HepG2 (cell line): ENCODE measurements at regions not wholly inside any gene's neighbourhood (a gene's known extent, or its start where the extent isn't known, plus 50 kb on each side); places are given as distances from the start of the nearest gene placed in this dataset.
"Not testable (repeated sequence)": the region's sequence is repeated elsewhere in the genome, so short reads cannot be mapped to it uniquely, and the experiment has no call there.

Source experiments
- ATAC-seq: fragments of 200-7000 bp; cut with Tn5 transposase; 3 replicates; pipeline ENCODE4 v1.9.1; 2020; ENCODE audit warnings: mild to moderate bottlenecking, moderate library complexity
- BruUV-seq: library from RNA; stranded (reverse); fragments of 400-500 nt; replicated peaks from 2 replicates; lab custom pipeline; 2021; lab: Mats Ljungman, UMichigan
- CTCF ChIA-PET: fragments of 300-600 bp; formaldehyde crosslinking; extraction: SDS; loops from one replicate; lab custom pipeline; 2021; ENCODE audit warnings: low total read pairs, inconsistent platforms, low intra/inter-chr PET ratio; lab: Yijun Ruan, JAX
- POLR2A ChIA-PET: fragments of 350-600 bp; sonication (Branson Sonifier 250); formaldehyde crosslinking; loops from one replicate; lab custom pipeline; 2020; ENCODE audit warnings: antibody characterized with exemption, inconsistent platforms; lab: Yijun Ruan, JAX
- DNase-seq: peaks from one replicate; pipeline ENCODE4 v3.0.0-alpha.2; 2015; ENCODE audit warnings: low spot score
- FAIRE-seq: peaks from 3 replicates; lab custom pipeline; 2011; peaks lifted over from hg19 to GRCh38; lab: Jason Lieb, UNC
- H2AFZ ChIP-seq: one replicate; pipeline ENCODE4 v1.6.1; 2011; ENCODE audit warnings: low read length, inconsistent platforms
- H3K27ac ChIP-seq: fragments of 300-600 bp; 3 replicates; pipeline ENCODE4 v1.8.0; 2011; ENCODE audit warnings: mixed run types, mild to moderate bottlenecking, mixed read lengths, low read length, inconsistent platforms; ENCODE audit not compliant: insufficient read depth; ENCODE audit errors: extremely low read length
- H3K27me3 ChIP-seq, 2 experiments: fragments of 200-600 bp in 1 of 2; 2 replicates in 1 of 2; 3 replicates in 1 of 2; pipeline versions ENCODE4 v1.6.0 to v1.8.0; 2011; ENCODE audit warnings: low read length in 2 of 2, mild to moderate bottlenecking in 2 of 2, moderate library complexity in 2 of 2, inconsistent platforms in 1 of 2; ENCODE audit not compliant: insufficient read depth in 2 of 2, control insufficient read depth in 1 of 2
- H3K36me3 ChIP-seq, 2 experiments: fragments of 200-600 bp in 1 of 2; replicated peaks in 1 of 2; 2 replicates in 1 of 2; 3 replicates in 1 of 2; pipeline versions ENCODE4 v1.5.1 to v1.8.0; 2011; ENCODE audit warnings: low read length in 2 of 2, inconsistent platforms in 1 of 2; ENCODE audit not compliant: insufficient read depth in 2 of 2, control insufficient read depth in 1 of 2
- H3K4me1 ChIP-seq: 2 replicates; pipeline ENCODE4 v1.5.1; 2012; ENCODE audit warnings: low read length, inconsistent platforms; ENCODE audit not compliant: insufficient read depth
- H3K4me2 ChIP-seq: 2 replicates; pipeline ENCODE4 v1.6.0; 2011; ENCODE audit warnings: low read depth, low read length, inconsistent platforms
- H3K4me3 ChIP-seq, 3 experiments: fragments of 200-600 bp in 1 of 3; sonication (generic), shearing (Covaris generic) in 1 of 3; replicated peaks in 1 of 3; 2 replicates each; pipeline ENCODE4 v1.5.1; 2011 to 2016; ENCODE audit warnings: low read length in 3 of 3, inconsistent platforms in 2 of 3, low read depth in 2 of 3, mild to moderate bottlenecking in 2 of 3, control low read depth in 1 of 3, mixed read lengths in 1 of 3; ENCODE audit not compliant: insufficient read depth in 1 of 3
- H3K79me2 ChIP-seq: one replicate; pipeline ENCODE4 v1.6.1; 2011; ENCODE audit warnings: low read length, inconsistent platforms; ENCODE audit not compliant: insufficient read depth
- H3K9ac ChIP-seq: 2 replicates; pipeline ENCODE4 v1.6.0; 2011; ENCODE audit warnings: mild to moderate bottlenecking, low read depth, low read length, inconsistent platforms; ENCODE audit not compliant: insufficient read depth
- H3K9me3 ChIP-seq: 2 replicates; pipeline ENCODE4 v1.5.1; 2012; ENCODE audit warnings: mild to moderate bottlenecking, low read length
- H4K20me1 ChIP-seq: 2 replicates; pipeline ENCODE4 v1.6.0; 2011; ENCODE audit warnings: inconsistent platforms, mild to moderate bottlenecking, low read length, moderate library complexity; ENCODE audit not compliant: insufficient read depth
- ELF3 ChIP-seq: IDR thresholded peaks from 2 replicates; pipeline ENCODE4 v1.6.1; 2016; ENCODE audit warnings: missing genetic modification reagents, missing compliant biosample characterization
- FOXJ3 ChIP-seq: sonication (generic); formaldehyde crosslinking; IDR thresholded peaks from 2 replicates; pipeline ENCODE4 v1.4.0; 2020; ENCODE audit warnings: missing genetic modification reagents, mild to moderate bottlenecking, borderline replicate concordance
- MIXL1 ChIP-seq: IDR thresholded peaks from 2 replicates; pipeline ENCODE4 v1.6.1; 2016
- NFE2L1 ChIP-seq: sonication (generic); formaldehyde crosslinking; IDR thresholded peaks from 2 replicates; pipeline ENCODE4 v1.4.0; 2020; ENCODE audit warnings: missing genetic modification reagents, mild to moderate bottlenecking, borderline replicate concordance
- SMC3 ChIP-seq: IDR thresholded peaks from 2 replicates; pipeline ENCODE4 v1.6.1; 2011; ENCODE audit warnings: low read length, improper control_type of control experiment
- TCF7L2 ChIP-seq: IDR thresholded peaks from 2 replicates; pipeline ENCODE4 v1.6.1; 2011; ENCODE audit warnings: mild to moderate bottlenecking, low read depth, low read length, moderate library complexity
- ZFY ChIP-seq: sonication (generic); formaldehyde crosslinking; IDR thresholded peaks from 2 replicates; pipeline ENCODE4 v1.4.0; 2020; ENCODE audit warnings: missing genetic modification reagents
- ZNF772 ChIP-seq: sonication (generic); formaldehyde crosslinking; IDR thresholded peaks from 2 replicates; pipeline ENCODE4 v1.5.0; 2020; ENCODE audit warnings: mild to moderate bottlenecking, missing genetic modification reagents
- WGBS: methylation state at CpG from one replicate; pipeline ENCODE4 v1.1.6; 2017; ENCODE audit warnings: low lambda C conversion rate; 5-methylcytosine and 5-hydroxymethylcytosine counted together
- in situ Hi-C: cut with HindIII; loops from 2 replicates; pipeline ENCODE4 v1.10.0; 2017; ENCODE audit warnings: low pct_unique_long_range_greater_than_20kb; ENCODE audit not compliant: extremely low pct_ligation_motif_present
- intact Hi-C: fragments of 100-400 bp; cut with micrococcal nuclease; formaldehyde crosslinking; loops from one replicate; pipeline ENCODE4 v1.10.0; 2022; ENCODE audit not compliant: unreplicated experiment
- TF ChIP-seq, protein P1 (sequence below): sonication (generic); formaldehyde crosslinking; IDR thresholded peaks from 2 replicates; pipeline ENCODE4 v1.9.0; 2022; ENCODE audit warnings: low read depth, missing genetic modification reagents
- TF ChIP-seq, protein P2 (sequence below): IDR thresholded peaks from 2 replicates; pipeline ENCODE4 v1.6.1; 2016; ENCODE audit warnings: low read depth, borderline replicate concordance
- TF ChIP-seq, protein P3 (sequence below): sonication (generic); formaldehyde crosslinking; IDR thresholded peaks from 2 replicates; pipeline ENCODE4 v1.5.1; 2020; ENCODE audit warnings: mild to moderate bottlenecking, missing genetic modification reagents, borderline replicate concordance
- TF ChIP-seq, protein P4 (sequence below): sonication (generic); formaldehyde crosslinking; IDR thresholded peaks from 2 replicates; pipeline ENCODE4 v1.4.0; 2020; ENCODE audit warnings: missing genetic modification reagents
- TF ChIP-seq, protein P5 (sequence below): sonication (generic); formaldehyde crosslinking; IDR thresholded peaks from 2 replicates; pipeline ENCODE4 v1.8.0; 2022; ENCODE audit warnings: mild to moderate bottlenecking, missing genetic modification reagents, borderline replicate concordance

DNA sequence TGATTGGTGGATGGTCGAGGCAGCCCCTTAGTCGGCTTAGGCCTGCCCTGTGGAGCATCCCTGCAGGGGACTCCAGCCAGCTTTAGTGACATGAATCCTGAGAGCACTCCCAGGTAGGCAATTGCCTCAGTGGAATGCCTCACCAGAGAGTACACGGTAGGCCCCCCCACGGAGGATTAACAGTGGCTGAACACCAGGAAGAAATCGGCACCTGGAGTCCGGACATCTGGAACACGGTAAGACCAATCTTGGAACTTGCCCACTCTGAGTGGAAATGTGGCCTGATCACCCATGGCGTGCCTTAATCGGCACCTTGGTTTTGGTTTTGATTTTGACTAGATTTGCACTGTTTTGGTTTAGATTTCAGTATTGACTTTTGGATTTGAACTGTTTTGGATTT is 326.2 kb upstream of the NCKAP5 start (continued):
- TF ChIP-seq, protein P1, sequence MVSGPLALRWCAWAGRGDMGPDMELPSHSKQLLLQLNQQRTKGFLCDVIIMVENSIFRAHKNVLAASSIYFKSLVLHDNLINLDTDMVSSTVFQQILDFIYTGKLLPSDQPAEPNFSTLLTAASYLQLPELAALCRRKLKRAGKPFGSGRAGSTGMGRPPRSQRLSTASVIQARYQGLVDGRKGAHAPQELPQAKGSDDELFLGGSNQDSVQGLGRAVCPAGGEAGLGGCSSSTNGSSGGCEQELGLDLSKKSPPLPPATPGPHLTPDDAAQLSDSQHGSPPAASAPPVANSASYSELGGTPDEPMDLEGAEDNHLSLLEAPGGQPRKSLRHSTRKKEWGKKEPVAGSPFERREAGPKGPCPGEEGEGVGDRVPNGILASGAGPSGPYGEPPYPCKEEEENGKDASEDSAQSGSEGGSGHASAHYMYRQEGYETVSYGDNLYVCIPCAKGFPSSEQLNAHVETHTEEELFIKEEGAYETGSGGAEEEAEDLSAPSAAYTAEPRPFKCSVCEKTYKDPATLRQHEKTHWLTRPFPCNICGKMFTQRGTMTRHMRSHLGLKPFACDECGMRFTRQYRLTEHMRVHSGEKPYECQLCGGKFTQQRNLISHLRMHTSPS (CRISPR knock-in tag) = no peak
- TF ChIP-seq MIXL1 (CRISPR knock-in tag) = no peak
- TF ChIP-seq, protein P2, sequence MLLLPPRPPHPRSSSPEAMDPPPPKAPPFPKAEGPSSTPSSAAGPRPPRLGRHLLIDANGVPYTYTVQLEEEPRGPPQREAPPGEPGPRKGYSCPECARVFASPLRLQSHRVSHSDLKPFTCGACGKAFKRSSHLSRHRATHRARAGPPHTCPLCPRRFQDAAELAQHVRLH = no peak
- TF ChIP-seq ELF3 = no peak
- no peak for TF ChIP-seq ZNF772 (CRISPR knock-in tag)
- TF ChIP-seq, all 625 proteins: peak for 0

DNA sequence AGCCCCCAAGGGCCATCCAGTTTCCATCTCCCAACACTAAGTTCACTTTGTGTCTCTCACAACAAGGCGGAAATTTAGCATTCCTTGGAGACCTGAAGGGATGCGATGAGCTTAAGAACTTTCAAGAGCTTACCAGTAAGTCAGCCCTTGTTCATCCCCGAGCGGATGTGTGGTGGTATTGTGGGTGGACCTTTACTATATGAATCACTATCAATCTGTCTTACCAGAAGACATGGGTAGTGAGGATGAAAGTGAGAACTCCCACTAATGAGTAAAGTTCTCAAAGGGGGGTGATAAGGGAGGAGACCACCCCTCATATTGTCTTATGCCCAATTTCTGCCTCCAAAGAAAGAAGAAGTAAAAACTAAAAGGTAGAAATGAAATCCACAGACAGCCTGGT is 329.6 kb upstream of the NCKAP5 start:
- DNase-seq, H3K4me3 ChIP-seq, H3K4me2 ChIP-seq, H2AFZ ChIP-seq, FAIRE-seq, H3K9ac ChIP-seq, H4K20me1 ChIP-seq, CTCF ChIA-PET, H3K79me2 ChIP-seq, H3K27ac ChIP-seq, intact Hi-C loops, BruUV-seq, H3K4me1 ChIP-seq, ATAC-seq, POLR2A ChIA-PET, H3K36me3 ChIP-seq: not testable (repeated sequence)
- in situ Hi-C loops = loop anchor here (25.0 kb wide), 1 partner anchor 314 kb away; no protein-coding TSS in a partner anchor
- WGBS = 37% methylated on average over 4 of the region's 4 CpGs
- peaks cover 15% of the 10 kb centered on the region for H3K9me3 ChIP-seq
- H3K27me3 ChIP-seq = peaks cover 2 to 16% of the 10 kb centered on the region in 2 experiments; a peak in 2 of 5 replicates

DNA sequence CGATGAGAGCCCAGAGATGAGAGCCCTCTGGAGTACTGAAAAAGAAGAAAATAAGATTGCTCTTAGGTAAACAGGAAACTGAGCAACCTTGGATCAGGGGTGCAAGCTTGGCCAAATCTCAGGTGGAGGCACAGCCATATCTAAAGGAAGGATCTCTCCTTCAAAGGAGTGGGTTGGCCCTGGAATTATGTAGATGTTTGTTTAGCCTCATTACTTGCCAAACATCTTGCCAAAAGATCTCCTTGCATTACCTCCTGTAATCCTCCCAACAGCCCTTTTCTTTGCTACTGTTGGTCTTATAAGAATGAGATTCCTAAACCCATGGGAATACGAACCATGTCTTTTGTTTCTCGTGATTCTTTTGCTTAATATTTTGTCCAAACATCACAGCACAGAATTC is 332.6 kb upstream of the NCKAP5 start:
- in situ Hi-C loops (no loop called here), intact Hi-C loops (no loop called here)
- Histone ChIP-seq H3K27me3 (0 out of 5 replicates have a peak, but pooled peaks cover 0 to 1% of the 10 kb centered on the region in 2 experiments), H3K79me2 (no peaks in the 10 kb centered on the region), H4K20me1 (no peaks in the 10 kb centered on the region), H3K36me3 (no peaks in the 10 kb centered on the region), H3K9me3 (no peaks in the 10 kb centered on the region), H3K4me1 (no peaks in the 10 kb centered on the region), H2AFZ (no peak overlapping the region), H3K9ac (no peak overlapping the region), H3K27ac (no peak overlapping the region), H3K4me2 (no peak overlapping the region), H3K4me3 (no peak overlapping the region)
- ATAC-seq (no peak), FAIRE-seq (no peak), DNase-seq (no peak)
- BruUV-seq = no TSS peak
- WGBS = 2% methylated on average over 3 of the region's 3 CpGs
- ChIA-PET CTCF (no interaction called here), POLR2A (no interaction called here)
- TF ChIP-seq TCF7L2 (no peak), SMC3 (no peak), NFE2L1 (CRISPR knock-in tag) (no peak), FOXJ3 (CRISPR knock-in tag) (no peak), ZFY (CRISPR knock-in tag) (no peak)
- TF ChIP-seq, protein P3, sequence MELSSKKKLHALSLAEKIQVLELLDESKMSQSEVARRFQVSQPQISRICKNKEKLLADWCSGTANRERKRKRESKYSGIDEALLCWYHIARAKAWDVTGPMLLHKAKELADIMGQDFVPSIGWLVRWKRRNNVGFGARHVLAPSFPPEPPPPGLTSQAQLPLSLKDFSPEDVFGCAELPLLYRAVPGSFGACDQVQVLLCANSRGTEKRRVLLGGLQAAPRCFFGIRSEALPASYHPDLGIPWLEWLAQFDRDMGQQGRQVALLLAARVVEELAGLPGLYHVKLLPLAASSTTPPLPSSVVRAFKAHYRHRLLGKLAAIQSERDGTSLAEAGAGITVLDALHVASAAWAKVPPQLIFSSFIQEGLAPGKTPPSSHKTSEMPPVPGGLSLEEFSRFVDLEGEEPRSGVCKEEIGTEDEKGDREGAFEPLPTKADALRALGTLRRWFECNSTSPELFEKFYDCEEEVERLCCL (CRISPR knock-in tag) = no peak
- TF ChIP-seq, protein P4, sequence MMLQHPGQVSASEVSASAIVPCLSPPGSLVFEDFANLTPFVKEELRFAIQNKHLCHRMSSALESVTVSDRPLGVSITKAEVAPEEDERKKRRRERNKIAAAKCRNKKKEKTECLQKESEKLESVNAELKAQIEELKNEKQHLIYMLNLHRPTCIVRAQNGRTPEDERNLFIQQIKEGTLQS (CRISPR knock-in tag) = no peak
- TF ChIP-seq, protein P5, sequence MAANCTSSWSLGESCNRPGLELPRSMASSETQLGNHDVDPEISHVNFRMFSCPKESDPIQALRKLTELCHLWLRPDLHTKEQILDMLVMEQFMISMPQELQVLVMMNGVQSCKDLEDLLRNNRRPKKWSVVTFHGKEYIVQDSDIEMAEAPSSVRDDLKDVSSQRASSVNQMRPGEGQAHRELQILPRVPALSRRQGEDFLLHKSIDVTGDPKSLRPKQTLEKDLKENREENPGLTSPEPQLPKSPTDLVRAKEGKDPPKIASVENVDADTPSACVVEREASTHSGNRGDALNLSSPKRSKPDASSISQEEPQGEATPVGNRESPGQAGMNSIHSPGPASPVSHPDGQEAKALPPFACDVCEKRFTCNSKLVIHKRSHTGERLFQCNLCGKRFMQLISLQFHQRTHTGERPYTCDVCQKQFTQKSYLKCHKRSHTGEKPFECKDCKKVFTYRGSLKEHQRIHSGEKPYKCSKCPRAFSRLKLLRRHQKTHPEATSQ (CRISPR knock-in tag) = no peak
